ENCODE measurements at regions not wholly inside any gene's neighbourhood (a gene's known extent, or its start where the extent isn't known, plus 50 kb on each side); places are given as distances from the start of the nearest gene placed in this dataset.

DNA sequence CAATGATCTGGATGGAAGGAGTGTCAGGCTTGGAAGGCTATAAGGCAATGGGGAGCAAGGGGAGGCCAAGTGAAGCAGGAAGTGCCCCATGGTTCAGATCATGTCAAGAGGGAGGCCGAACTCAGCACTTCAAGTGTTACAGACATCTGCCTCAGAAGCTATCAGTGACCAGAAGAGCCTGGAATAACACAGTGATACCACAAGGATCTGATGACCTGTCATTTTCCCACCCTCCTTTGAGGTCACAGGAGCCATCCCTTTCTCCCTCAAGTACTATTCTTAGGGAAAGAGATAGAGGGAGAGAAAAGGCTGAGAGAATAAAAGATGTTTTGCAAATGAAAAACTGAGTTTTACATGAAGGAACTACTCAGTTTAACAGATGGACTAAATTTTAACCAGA, 454.8 kb downstream of the CSNK1G3 start:
- no peak for TF ChIP-seq GATA2 (IDR thresholded peaks at IDR 0.05; ENCODE audit: low read depth, low read length)
- TF ChIP-seq GATA3 (IDR thresholded peaks at IDR 0.05; ENCODE audit: low read depth, low read length), result no peak

Measured in SH-SY5Y (cell line).